GM21717 (cell line): ENCODE measurements at regions not wholly inside any gene's neighbourhood (a gene's known extent, or its start where the extent isn't known, plus 50 kb on each side); places are given as distances from the start of the nearest gene placed in this dataset.
A peak's percentile ranks its signal among the peaks of the same experiment; 100 is the strongest.

Experiments
- ATAC-seq: cut with Tn5 transposase; IDR thresholded peaks from one replicate; pipeline ENCODE4 v1.9.1; 2021; ENCODE audit warnings: mild to moderate bottlenecking, moderate library complexity; ENCODE audit not compliant: unreplicated experiment

DNA sequence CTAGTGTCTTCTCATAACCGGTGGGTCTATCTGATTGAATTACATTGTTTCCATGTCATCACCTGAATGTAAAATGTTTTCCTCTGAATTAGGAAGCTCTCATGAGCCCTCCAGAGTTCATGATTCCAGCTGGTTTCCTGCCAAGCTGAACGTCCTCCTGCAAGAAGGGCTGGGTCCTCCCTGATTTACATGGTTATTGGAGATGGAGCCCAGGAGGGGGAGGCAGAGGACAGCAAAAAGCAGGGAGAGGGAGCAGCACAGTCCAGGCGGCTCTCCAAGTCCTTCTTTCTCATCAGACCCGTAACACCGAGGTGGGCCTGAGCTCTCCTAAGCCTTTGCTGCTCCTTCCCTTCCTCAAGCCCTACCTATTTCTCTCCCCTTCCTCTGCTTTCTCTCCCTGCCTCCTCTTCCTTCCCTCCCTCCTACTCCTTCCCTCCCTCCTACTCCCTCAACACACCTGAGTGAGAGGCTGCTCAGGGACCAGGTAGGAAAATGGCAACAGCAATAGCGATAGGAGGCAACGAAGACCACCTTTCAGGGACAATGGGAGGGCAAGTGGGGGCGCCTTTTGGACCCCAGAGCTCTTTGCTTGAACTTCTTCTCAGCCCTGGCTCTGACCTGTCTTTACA is 265.9 kb downstream of the PRDM2 start:
- ATAC-seq: no peak

- no peak for ATAC-seq
Measured at GRCh38 chr1:13967707-13968106, 267.7 kb downstream of the PRDM2 start.

GRCh38 chr1:13968361-13968760 is 268.4 kb downstream of the PRDM2 start:
- no peak for ATAC-seq

DNA sequence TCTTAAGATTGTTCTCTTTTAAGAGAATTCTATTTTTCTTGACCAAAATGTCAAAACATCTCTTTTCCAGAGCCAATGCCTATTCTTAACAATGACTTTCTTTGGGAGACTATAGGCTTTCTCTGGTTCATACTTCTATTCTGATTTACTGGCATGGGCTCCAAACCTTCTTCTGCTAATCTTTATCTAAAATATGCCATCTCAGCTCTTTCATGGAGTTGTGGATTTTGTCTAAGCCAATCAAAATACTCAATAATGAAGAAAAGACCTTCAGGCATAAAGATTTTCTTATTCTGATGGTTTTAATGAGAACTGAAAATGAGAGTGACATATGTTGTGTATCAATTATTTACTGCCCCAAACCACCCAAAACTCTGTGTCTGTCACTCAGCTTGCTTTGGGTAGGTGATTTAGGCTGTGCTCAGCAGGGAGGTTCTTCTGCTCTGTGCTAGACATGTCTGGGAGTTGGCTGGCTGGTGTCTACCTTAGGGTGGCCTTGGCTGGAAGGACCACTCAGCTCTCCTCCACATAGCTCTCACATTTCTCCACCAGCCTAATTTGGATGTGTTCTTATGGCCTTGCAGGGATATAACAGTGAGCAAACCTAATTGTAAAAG is 270.8 kb downstream of the PRDM2 start:
- no peak for ATAC-seq

DNA sequence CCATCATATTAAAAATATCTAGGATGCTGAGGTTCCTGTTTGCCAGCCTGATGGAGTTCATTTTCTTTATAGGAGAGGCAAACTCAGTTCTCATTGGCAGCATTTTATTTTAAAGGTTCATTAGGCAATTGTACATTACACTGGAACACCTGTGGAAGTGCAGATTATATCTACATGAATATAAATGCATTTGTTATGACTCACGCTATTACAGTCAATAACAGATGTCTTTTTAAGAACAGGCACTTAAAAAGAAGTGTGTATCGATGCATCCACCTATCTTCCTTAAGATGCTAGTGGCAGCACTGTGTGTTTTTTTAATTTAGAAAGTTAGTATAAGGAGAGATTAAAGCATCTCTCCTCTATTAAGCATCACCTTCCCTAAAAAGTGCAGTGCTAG is 276.5 kb downstream of the PRDM2 start:
- ATAC-seq: no peak

DNA sequence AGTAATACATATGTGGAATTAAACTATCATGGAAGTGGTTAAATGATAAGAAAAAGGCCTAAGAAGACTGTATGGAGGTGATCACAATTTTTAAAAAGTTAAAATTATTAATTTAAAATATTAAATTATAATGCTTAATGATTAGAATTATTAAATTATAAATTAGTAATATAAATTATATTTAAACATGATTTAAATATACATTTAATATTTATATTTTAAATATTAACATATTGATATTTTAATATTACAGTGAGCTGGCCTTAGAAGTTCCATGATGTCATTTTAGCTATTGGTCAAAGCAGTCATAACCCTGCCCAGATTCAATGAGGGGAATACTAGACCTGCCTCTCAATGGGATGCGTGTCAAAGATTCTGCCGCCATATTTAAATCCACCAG is 281.2 kb downstream of the PRDM2 start:
- no peak for ATAC-seq

GRCh38 chr1:13983393-13983792 is 283.4 kb downstream of the PRDM2 start:
- no peak for ATAC-seq

- no peak for ATAC-seq
Measured at GRCh38 chr1:13990939-13991338, 291.0 kb downstream of the PRDM2 start.

- ATAC-seq: no peak
Measured at GRCh38 chr1:13992489-13993285, 292.7 kb downstream of the PRDM2 start.

GRCh38 chr1:13994386-13994785 is 294.4 kb downstream of the PRDM2 start:
- no peak for ATAC-seq

DNA sequence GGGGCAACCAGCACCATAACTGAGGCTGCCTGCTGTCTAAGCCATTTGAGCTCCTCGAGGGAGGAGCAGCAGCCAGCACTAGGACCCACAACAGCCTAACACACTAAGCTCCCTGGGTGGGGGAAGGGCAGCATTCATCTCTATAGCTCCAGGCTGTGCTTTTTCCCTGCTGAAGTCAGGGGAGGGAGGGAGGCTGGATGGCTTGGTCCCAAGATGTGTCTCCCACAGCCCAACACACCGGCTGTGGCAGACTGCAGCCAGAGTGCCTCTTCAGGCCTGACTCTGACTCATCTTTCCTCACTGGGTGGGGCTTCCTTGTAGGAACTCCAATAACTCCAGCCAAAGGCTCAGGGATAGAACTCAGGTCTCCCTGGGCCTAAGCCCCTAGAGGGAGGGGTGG is 296.3 kb downstream of the PRDM2 start:
- no peak for ATAC-seq

DNA sequence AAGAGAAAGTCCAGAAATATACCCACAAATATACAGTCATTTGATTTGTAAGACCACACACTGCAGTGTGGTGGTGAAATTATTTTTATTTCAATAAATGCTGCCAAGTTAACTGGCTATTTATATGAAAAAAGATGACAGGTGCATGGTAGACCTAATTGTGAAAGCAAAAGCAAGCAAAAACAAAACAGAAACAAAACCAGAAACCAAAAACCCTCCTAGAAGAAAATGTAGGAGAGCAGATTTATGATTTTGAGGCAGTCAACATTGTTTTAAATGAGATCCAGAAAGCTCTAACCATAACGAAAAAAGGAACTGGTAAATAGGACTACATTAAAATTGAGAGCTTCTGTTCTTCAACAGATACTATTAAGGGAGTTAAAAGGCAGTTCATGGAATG is 303.6 kb downstream of the PRDM2 start:
- ATAC-seq: peak; percentile 64

GRCh38 chr1:14009582-14009981 is 309.6 kb downstream of the PRDM2 start:
- no peak for ATAC-seq

- ATAC-seq: no peak
Measured at GRCh38 chr1:14010476-14010875, 310.5 kb downstream of the PRDM2 start.

DNA sequence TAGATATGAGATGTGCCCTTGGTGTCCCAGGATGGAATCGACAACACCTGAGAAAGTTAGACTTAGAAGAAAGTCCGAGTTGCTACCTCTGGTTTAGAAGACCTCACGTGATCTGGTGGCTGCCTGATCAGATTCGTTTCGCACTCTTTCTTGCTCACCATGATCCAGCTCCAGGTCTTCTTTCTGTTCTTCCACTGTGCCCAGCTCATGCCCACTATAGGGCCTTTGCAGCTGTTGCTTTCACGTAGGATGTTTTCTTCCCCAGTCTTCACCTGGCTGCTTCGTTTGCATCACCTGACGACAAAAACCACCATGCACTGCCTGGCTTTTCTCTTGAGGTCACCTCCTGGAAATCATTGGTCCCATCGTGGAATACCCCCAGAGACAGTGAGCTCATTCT is 311.1 kb downstream of the PRDM2 start:
- no peak for ATAC-seq

DNA sequence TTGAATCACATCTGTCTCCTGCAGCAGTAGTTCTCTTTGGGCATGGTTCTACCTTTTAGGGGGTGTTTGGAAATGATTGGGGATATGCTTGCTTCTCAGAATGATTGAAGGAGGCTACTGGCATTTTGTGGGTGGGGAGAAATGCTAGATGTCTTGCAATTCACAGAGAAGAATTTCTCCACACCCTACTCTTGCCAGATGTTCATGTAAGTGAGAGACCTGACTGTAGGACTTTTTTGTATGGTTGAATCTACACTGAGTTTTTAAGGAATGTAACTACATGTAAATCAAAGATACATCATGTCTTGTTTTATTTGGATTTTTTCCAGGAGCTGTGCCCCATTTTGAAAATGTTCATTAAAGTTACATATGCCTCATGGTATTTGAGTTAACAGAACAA is 311.9 kb downstream of the PRDM2 start:
- ATAC-seq: no peak

DNA sequence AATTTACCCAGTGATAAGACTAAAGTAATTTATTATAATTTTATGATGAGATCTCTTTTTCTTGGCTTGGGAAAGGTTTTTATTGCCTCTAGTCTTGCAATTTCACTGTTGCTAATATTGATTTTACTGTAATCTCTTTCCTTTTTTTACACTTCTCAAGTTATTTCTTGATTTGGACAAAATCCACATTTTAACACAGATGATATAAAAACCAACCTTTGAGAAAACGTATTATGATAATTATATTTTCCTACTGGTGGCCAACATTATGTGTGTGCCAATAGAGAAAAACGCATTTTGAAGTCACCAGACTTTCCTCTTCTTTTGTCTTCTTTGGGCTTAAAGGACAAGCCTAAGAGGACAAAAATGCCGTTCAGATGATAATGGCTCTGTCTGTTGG is 314.9 kb downstream of the PRDM2 start:
- ATAC-seq: no peak

- ATAC-seq: no peak
Measured at GRCh38 chr1:14015917-14016316, 315.9 kb downstream of the PRDM2 start.

DNA sequence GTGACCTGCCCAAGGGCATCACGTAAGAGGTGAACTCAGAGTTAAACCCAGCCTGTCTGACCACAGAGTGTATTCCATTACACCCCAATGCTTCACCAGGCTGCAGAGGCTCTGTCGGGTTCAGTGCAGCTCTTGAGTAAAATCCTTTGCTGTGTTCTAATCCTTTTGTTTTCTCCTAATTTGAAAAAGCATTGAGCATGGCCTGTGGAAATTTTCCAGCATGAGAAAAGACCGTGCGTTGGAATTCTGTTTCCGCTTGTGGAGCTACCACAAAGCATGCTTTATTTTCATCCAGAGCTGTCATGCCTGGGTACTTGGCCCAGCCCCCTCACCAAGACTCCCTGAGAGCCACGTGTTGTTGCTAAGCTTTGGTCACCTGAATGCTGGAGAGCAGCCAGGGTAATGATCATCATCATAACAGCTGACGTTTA is 317.6 kb downstream of the PRDM2 start:
- ATAC-seq: no peak

DNA sequence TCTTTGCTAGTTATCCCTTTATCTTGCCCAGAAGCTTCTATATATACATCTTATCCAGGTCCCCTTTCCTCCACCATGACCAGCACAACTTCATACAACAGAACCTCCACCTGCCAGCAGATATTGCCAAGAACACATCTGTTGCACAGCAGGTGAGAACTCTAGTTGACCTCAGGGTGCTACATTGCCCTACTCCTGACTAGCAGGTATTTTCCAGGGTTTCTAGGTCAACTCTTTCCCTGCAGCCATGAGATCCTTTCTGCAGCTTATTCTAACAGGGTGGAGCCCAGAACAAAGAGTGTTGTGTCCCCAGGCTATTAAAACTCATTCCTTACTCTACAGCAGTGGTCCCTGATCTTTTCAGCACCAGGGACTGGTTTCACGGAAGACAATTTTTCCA is 319.5 kb downstream of the PRDM2 start:
- ATAC-seq: no peak

- ATAC-seq: no peak
Measured at GRCh38 chr1:14020006-14020405, 320.0 kb downstream of the PRDM2 start.

GRCh38 chr1:14027099-14027498 is 327.1 kb downstream of the PRDM2 start:
- no peak for ATAC-seq
